Liver (tissue), 8 donors: ENCODE measurements at regions not wholly inside any gene's neighbourhood (a gene's known extent, or its start where the extent isn't known, plus 50 kb on each side); places are given as distances from the start of the nearest gene placed in this dataset.

Source experiments
- DNase-seq: peaks from one replicate; pipeline ENCODE4 v3.0.0-alpha.2; 2017; ENCODE audit warnings: low spot score
- H3K27ac ChIP-seq, 2 donors: one replicate each; pipeline ENCODE4 v1.7.0; 2013; ENCODE audit warnings: inconsistent platforms in 2 of 2, low read length in 2 of 2, control low read depth in 1 of 2, low read depth in 1 of 2, mild to moderate bottlenecking in 1 of 2
- H3K27me3 ChIP-seq, 4 donors: one replicate each; pipeline versions ENCODE4 v1.6.1 to v1.7.0; 2013; ENCODE audit warnings: low read length in 3 of 4, inconsistent platforms in 1 of 4, mild to moderate bottlenecking in 1 of 4, moderate library complexity in 1 of 4; ENCODE audit not compliant: control insufficient read depth in 4 of 4, insufficient read depth in 4 of 4
- H3K36me3 ChIP-seq, 4 donors: one replicate each; pipeline versions ENCODE4 v1.6.1 to v1.7.0; 2013; ENCODE audit warnings: low read length in 3 of 4, mild to moderate bottlenecking in 3 of 4, low read depth in 1 of 4, moderate library complexity in 1 of 4; ENCODE audit not compliant: control insufficient read depth in 4 of 4, insufficient read depth in 3 of 4
- H3K4me1 ChIP-seq, 4 donors: one replicate each; pipeline versions ENCODE4 v1.6.1 to v1.7.0; 2013; ENCODE audit warnings: low read length in 3 of 4, mild to moderate bottlenecking in 3 of 4, moderate library complexity in 1 of 4; ENCODE audit not compliant: control insufficient read depth in 4 of 4, insufficient read depth in 4 of 4
- H3K4me3 ChIP-seq, 3 donors: one replicate each; pipeline versions ENCODE4 v1.6.1 to v1.7.0; 2013; ENCODE audit warnings: low read length in 3 of 3, control low read depth in 1 of 3, low read depth in 1 of 3, mild to moderate bottlenecking in 1 of 3
- H3K9ac ChIP-seq, 2 donors: one replicate each; pipeline ENCODE4 v1.7.0; 2013; ENCODE audit warnings: low read length in 2 of 2, mild to moderate bottlenecking in 2 of 2, moderate library complexity in 2 of 2, control low read depth in 1 of 2, low read depth in 1 of 2
- H3K9me3 ChIP-seq, 4 donors: one replicate each; pipeline versions ENCODE4 v1.6.1 to v1.7.0; 2013; ENCODE audit warnings: low read length in 3 of 4; ENCODE audit not compliant: control insufficient read depth in 4 of 4
- ATF3 ChIP-seq: IDR thresholded peaks from 2 replicates; pipeline ENCODE4 v1.6.1; 2016; ENCODE audit warnings: antibody characterized with exemption
- CTCF ChIP-seq: fragments of 150-350 bp; IDR thresholded peaks from 2 replicates; pipeline ENCODE4 v1.5.1; 2017; ENCODE audit warnings: improper control_type of control experiment, low read depth, low read length; ENCODE audit not compliant: missing input control
- FOXA1 ChIP-seq: IDR thresholded peaks from 2 replicates; pipeline ENCODE4 v1.6.1; 2016; ENCODE audit warnings: antibody characterized with exemption
- FOXA2 ChIP-seq: IDR thresholded peaks from 2 replicates; pipeline ENCODE4 v1.6.1; 2016; ENCODE audit warnings: antibody characterized with exemption
- GABPA ChIP-seq, 2 donors: IDR thresholded peaks in 1 of 2; conservative IDR thresholded peaks in 1 of 2; 2 replicates each; pipeline ENCODE4 v1.6.1; 2016; ENCODE audit warnings: antibody characterized with exemption in 2 of 2, mild to moderate bottlenecking in 1 of 2, moderate library complexity in 1 of 2
- HNF4G ChIP-seq: IDR thresholded peaks from 2 replicates; pipeline ENCODE4 v1.6.1; 2016; ENCODE audit warnings: antibody characterized with exemption
- JUND ChIP-seq, 2 donors: IDR thresholded peaks; 2 replicates each; pipeline ENCODE4 v1.6.1; 2016; ENCODE audit warnings: antibody characterized with exemption in 2 of 2
- MAX ChIP-seq: IDR thresholded peaks from 2 replicates; pipeline ENCODE4 v1.6.1; 2016; ENCODE audit warnings: antibody characterized with exemption
- NR2F2 ChIP-seq: IDR thresholded peaks from 2 replicates; pipeline ENCODE4 v1.6.1; 2016; ENCODE audit warnings: antibody characterized with exemption
- RAD21 ChIP-seq, 2 donors: IDR thresholded peaks; 2 replicates each; pipeline ENCODE4 v1.6.1; 2016; ENCODE audit warnings: antibody characterized with exemption in 2 of 2, mild to moderate bottlenecking in 2 of 2
- RXRA ChIP-seq, 2 donors: IDR thresholded peaks; 2 replicates each; pipeline ENCODE4 v1.6.1; 2017 to 2018; ENCODE audit warnings: antibody characterized with exemption in 2 of 2, mild to moderate bottlenecking in 1 of 2
- SP1 ChIP-seq: IDR thresholded peaks from 2 replicates; pipeline ENCODE4 v1.6.1; 2018; ENCODE audit warnings: antibody characterized with exemption, mild to moderate bottlenecking
- TAF1 ChIP-seq: conservative IDR thresholded peaks from 2 replicates; pipeline ENCODE4 v1.6.1; 2016; ENCODE audit warnings: antibody characterized with exemption, mild to moderate bottlenecking
- ZBTB33 ChIP-seq: IDR thresholded peaks from 2 replicates; pipeline ENCODE4 v1.6.1; 2016; ENCODE audit warnings: antibody characterized with exemption
- WGBS: extraction: QIAGEN DNeasy Blood & Tissue Kit; methylation state at CpG from one replicate; pipeline ENCODE4 v1.1.7; 2013; 5-methylcytosine and 5-hydroxymethylcytosine counted together
- donor health status: healthy.
- donor health status: healthy.
- donor health status: healthy.
- donor health status: healthy.
- donor health status: healthy.

GRCh38 chr4:180031330-180031729 lies 2211.9 kb upstream of the TENM3 start (continued):
- no peak for TF ChIP-seq CTCF
- no peak for TF ChIP-seq RXRA (IDR thresholded peaks at IDR 0.05)
- no peak for TF ChIP-seq HNF4G
- TF ChIP-seq ZBTB33, result no peak
- TF ChIP-seq JUND (IDR thresholded peaks at IDR 0.05), result no peak

GRCh38 chr4:180041576-180041975 lies 2201.6 kb upstream of the TENM3 start:
- Histone ChIP-seq H3K9ac (no peak overlapping the region), H3K27me3 (no peaks in the 10 kb centered on the region), H3K36me3 (no peaks in the 10 kb centered on the region), H3K27ac (no peak overlapping the region), H3K4me3 (no peak overlapping the region), H3K4me1 (no peaks in the 10 kb centered on the region), H3K9me3 (peaks cover 0 to 2% (median 0%) of the 10 kb centered on the region in 4 donors)
- DNase-seq, result no peak
- TF ChIP-seq FOXA2 (no peak), RAD21 (IDR thresholded peaks at IDR 0.05) (no peak), GABPA (IDR thresholded peaks at IDR 0.05 in 1 of 2, conservative IDR thresholded peaks at IDR 0.05 in 1 of 2) (no peak), TAF1 (no peak)
- WGBS, result 51% methylated on average over 1 of the region's 1 CpG

GRCh38 chr4:180052629-180053028 lies 2190.6 kb upstream of the TENM3 start:
- TF ChIP-seq JUND (IDR thresholded peaks at IDR 0.05) (no peak), ATF3 (no peak), SP1 (no peak), TAF1 (no peak), FOXA1 (no peak), HNF4G (no peak), MAX (no peak), NR2F2 (no peak), ZBTB33 (no peak)
- no peak overlapping the region for H3K27ac ChIP-seq
- H3K27me3 ChIP-seq, result peaks cover 0 to 7% (median 1%) of the 10 kb centered on the region in 4 donors
- no peak overlapping the region for H3K4me3 ChIP-seq
- no peak for DNase-seq
- H3K36me3 ChIP-seq, result no peaks in the 10 kb centered on the region
- WGBS, result 51% methylated on average over 7 of the region's 7 CpGs
- peaks cover 0 to 3% (median 0%) of the 10 kb centered on the region in 4 donors for H3K9me3 ChIP-seq
- no peak overlapping the region for H3K9ac ChIP-seq
- H3K4me1 ChIP-seq, result peaks cover 0 to 1% (median 0%) of the 10 kb centered on the region in 4 donors
